ENCODE measurements at regions not wholly inside any gene's neighbourhood (a gene's known extent, or its start where the extent isn't known, plus 50 kb on each side); places are given as distances from the start of the nearest gene placed in this dataset.

GRCh38 chr12:5096241-5096924 lies 52.7 kb downstream of the KCNA5 start:
- no peak for DNase-seq
- Mint-ChIP-seq H3K4me1 (no peaks in the 10 kb centered on the region), H3K27ac (no peak overlapping the region), H3K9me3 (no peaks in the 10 kb centered on the region), H3K36me3 (no peaks in the 10 kb centered on the region), H3K27me3 (peaks cover 18 to 19% of the 10 kb centered on the region in 2 donors), H3K4me3 (no peak overlapping the region)
- WGBS (ENCODE audit: insufficient coverage), result 84% methylated on average over 7 of the region's 8 CpGs
- CTCF ChIA-PET, result no interaction called here
- Histone ChIP-seq H3K27ac (ENCODE audit: low read length) (no peak overlapping the region), H3K27me3 (replicated peaks in 1 of 2; ENCODE audit: control insufficient read depth in 2 of 2, extremely low read depth in 1 of 2, insufficient read depth in 2 of 2, low read length in 1 of 2) (peaks cover 0 to 3% of the 10 kb centered on the region in 2 experiments), H3K36me3 (ENCODE audit: control insufficient read depth in 2 of 2, extremely low read depth in 1 of 2, insufficient read depth in 1 of 2, low read length in 1 of 2) (no peaks in the 10 kb centered on the region), H3K9me3 (no peaks in the 10 kb centered on the region), H3K4me1 (ENCODE audit: control insufficient read depth in 1 of 2, extremely low read depth in 1 of 2, insufficient read depth in 2 of 2, low read length in 2 of 2) (no peaks in the 10 kb centered on the region), H3K4me3 (ENCODE audit: control insufficient read depth in 1 of 2, extremely low read depth in 1 of 2, low read length in 1 of 2) (no peak overlapping the region)
- ATAC-seq (replicated peaks in 1 of 4), result no peak
- POLR2A ChIA-PET, result no interaction called here

DNA sequence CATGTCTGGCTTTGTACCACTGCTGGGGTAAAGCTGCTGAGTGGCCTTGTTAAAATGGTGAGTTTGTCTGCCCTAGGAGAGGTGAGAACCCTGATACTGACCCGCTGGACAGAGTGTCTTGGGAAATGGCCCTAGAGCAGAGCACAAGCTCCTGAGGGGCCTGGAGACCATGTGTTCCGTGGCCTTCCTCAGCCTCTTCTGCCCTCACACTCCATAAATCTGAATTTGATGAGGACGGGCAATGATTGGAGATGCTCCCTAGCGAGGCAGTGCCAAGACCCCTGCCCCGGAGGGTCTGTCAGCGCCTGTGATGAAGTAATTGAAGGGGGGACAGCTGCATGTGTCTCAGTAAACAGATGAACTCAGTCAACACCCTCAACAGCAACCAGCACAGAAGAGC lies 54.1 kb downstream of the KCNA5 start:
- Histone ChIP-seq H3K4me3 (ENCODE audit: control insufficient read depth in 1 of 2, extremely low read depth in 1 of 2, low read length in 1 of 2) (no peak overlapping the region), H3K27me3 (replicated peaks in 1 of 2; ENCODE audit: control insufficient read depth in 2 of 2, extremely low read depth in 1 of 2, insufficient read depth in 2 of 2, low read length in 1 of 2) (peaks cover 0 to 6% of the 10 kb centered on the region in 2 experiments), H3K4me1 (ENCODE audit: control insufficient read depth in 1 of 2, extremely low read depth in 1 of 2, insufficient read depth in 2 of 2, low read length in 2 of 2) (no peaks in the 10 kb centered on the region), H3K27ac (ENCODE audit: low read length) (no peak overlapping the region), H3K9me3 (no peaks in the 10 kb centered on the region), H3K36me3 (ENCODE audit: control insufficient read depth in 2 of 2, extremely low read depth in 1 of 2, insufficient read depth in 1 of 2, low read length in 1 of 2) (no peaks in the 10 kb centered on the region)
- DNase-seq (no peak), ATAC-seq (replicated peaks in 1 of 4) (no peak)
- POLR2A ChIA-PET, result no interaction called here
- Mint-ChIP-seq H3K4me1 (no peaks in the 10 kb centered on the region), H3K9me3 (no peaks in the 10 kb centered on the region), H3K4me3 (no peak overlapping the region), H3K27ac (no peak overlapping the region), H3K36me3 (no peaks in the 10 kb centered on the region), H3K27me3 (peaks cover 17 to 20% of the 10 kb centered on the region in 2 donors)
- CTCF ChIA-PET, result no interaction called here
- WGBS (ENCODE audit: insufficient coverage), result no CpG with 5 or more reads among the region's 6 CpGs

- H3K4me1 ChIP-seq (ENCODE audit: control insufficient read depth in 1 of 2, extremely low read depth in 1 of 2, insufficient read depth in 2 of 2, low read length in 2 of 2), result no peaks in the 10 kb centered on the region
- no peak for DNase-seq
- 91% methylated on average over 13 of the region's 13 CpGs for WGBS (ENCODE audit: insufficient coverage)
- POLR2A ChIA-PET, result no interaction called here
- no peaks in the 10 kb centered on the region for H3K36me3 Mint-ChIP-seq
- no peaks in the 10 kb centered on the region for H3K36me3 ChIP-seq (ENCODE audit: control insufficient read depth in 2 of 2, extremely low read depth in 1 of 2, insufficient read depth in 1 of 2, low read length in 1 of 2)
- peaks cover 16 to 17% of the 10 kb centered on the region in 2 donors for H3K27me3 Mint-ChIP-seq
- no peaks in the 10 kb centered on the region for H3K4me1 Mint-ChIP-seq
- H3K9me3 ChIP-seq, result no peaks in the 10 kb centered on the region
- CTCF ChIA-PET, result no interaction called here
- no peak overlapping the region for H3K27ac ChIP-seq (ENCODE audit: low read length)
- no peak for ATAC-seq (replicated peaks in 1 of 4)
- H3K4me3 ChIP-seq (ENCODE audit: control insufficient read depth in 1 of 2, extremely low read depth in 1 of 2, low read length in 1 of 2), result no peak overlapping the region
- H3K27me3 ChIP-seq (replicated peaks in 1 of 2; ENCODE audit: control insufficient read depth in 2 of 2, extremely low read depth in 1 of 2, insufficient read depth in 2 of 2, low read length in 1 of 2), result peaks cover 0 to 6% of the 10 kb centered on the region in 2 experiments
- H3K9me3 Mint-ChIP-seq, result no peaks in the 10 kb centered on the region
- H3K27ac Mint-ChIP-seq, result no peak overlapping the region
- H3K4me3 Mint-ChIP-seq, result no peak overlapping the region
Measured at GRCh38 chr12:5099136-5099535, 55.5 kb downstream of the KCNA5 start.

DNA sequence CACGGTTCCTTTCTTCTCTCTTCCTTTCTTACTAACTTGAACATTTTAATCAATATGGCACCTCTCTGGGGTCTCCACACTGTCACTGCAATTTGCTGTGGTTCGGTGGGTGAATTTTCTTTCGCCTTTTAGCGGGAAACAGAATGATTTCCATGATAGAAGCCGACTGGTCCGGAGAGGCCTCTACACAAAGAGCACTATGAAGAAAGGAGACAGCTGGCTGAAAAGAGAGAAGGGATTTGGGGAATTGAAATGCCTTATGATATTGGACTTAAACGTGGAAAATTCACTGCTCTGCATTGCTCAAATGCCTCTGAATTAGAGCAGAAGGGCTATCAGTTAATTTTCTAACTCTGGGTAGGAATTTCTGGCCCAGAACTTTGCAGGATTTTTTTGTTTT lies 55.9 kb downstream of the KCNA5 start:
- ChIA-PET POLR2A (no interaction called here), CTCF (no interaction called here)
- Histone ChIP-seq H3K27ac (ENCODE audit: low read length) (no peak overlapping the region), H3K27me3 (replicated peaks in 1 of 2; ENCODE audit: control insufficient read depth in 2 of 2, extremely low read depth in 1 of 2, insufficient read depth in 2 of 2, low read length in 1 of 2) (peaks cover 0 to 6% of the 10 kb centered on the region in 2 experiments), H3K4me3 (ENCODE audit: control insufficient read depth in 1 of 2, extremely low read depth in 1 of 2, low read length in 1 of 2) (no peak overlapping the region), H3K4me1 (ENCODE audit: control insufficient read depth in 1 of 2, extremely low read depth in 1 of 2, insufficient read depth in 2 of 2, low read length in 2 of 2) (no peaks in the 10 kb centered on the region), H3K36me3 (ENCODE audit: control insufficient read depth in 2 of 2, extremely low read depth in 1 of 2, insufficient read depth in 1 of 2, low read length in 1 of 2) (no peaks in the 10 kb centered on the region), H3K9me3 (no peaks in the 10 kb centered on the region)
- peaks cover 17% of the 10 kb centered on the region in 2 donors for H3K27me3 Mint-ChIP-seq
- H3K4me1 Mint-ChIP-seq, result no peaks in the 10 kb centered on the region
- ATAC-seq (replicated peaks in 1 of 4) (no peak), DNase-seq (no peak)
- H3K27ac Mint-ChIP-seq, result no peak overlapping the region
- no peaks in the 10 kb centered on the region for H3K9me3 Mint-ChIP-seq
- H3K36me3 Mint-ChIP-seq, result no peaks in the 10 kb centered on the region
- WGBS (ENCODE audit: insufficient coverage), result 82% methylated on average over 7 of the region's 7 CpGs
- H3K4me3 Mint-ChIP-seq, result no peak overlapping the region

- Histone ChIP-seq H3K36me3 (ENCODE audit: control insufficient read depth in 2 of 2, extremely low read depth in 1 of 2, insufficient read depth in 1 of 2, low read length in 1 of 2) (no peaks in the 10 kb centered on the region), H3K27ac (ENCODE audit: low read length) (no peak overlapping the region), H3K9me3 (no peaks in the 10 kb centered on the region), H3K4me3 (ENCODE audit: control insufficient read depth in 1 of 2, extremely low read depth in 1 of 2, low read length in 1 of 2) (no peak overlapping the region), H3K27me3 (replicated peaks in 1 of 2; ENCODE audit: control insufficient read depth in 2 of 2, extremely low read depth in 1 of 2, insufficient read depth in 2 of 2, low read length in 1 of 2) (peaks cover 0 to 3% of the 10 kb centered on the region in 2 experiments), H3K4me1 (ENCODE audit: control insufficient read depth in 1 of 2, extremely low read depth in 1 of 2, insufficient read depth in 2 of 2, low read length in 2 of 2) (no peaks in the 10 kb centered on the region)
- 92% methylated on average over 2 of the region's 3 CpGs for WGBS (ENCODE audit: insufficient coverage)
- H3K4me3 Mint-ChIP-seq, result no peak overlapping the region
- ATAC-seq (replicated peaks in 1 of 4), result no peak
- POLR2A ChIA-PET, result no interaction called here
- H3K4me1 Mint-ChIP-seq, result no peaks in the 10 kb centered on the region
- CTCF ChIA-PET, result no interaction called here
- H3K27ac Mint-ChIP-seq, result no peak overlapping the region
- H3K27me3 Mint-ChIP-seq, result peaks cover 8 to 24% of the 10 kb centered on the region in 2 donors
- H3K9me3 Mint-ChIP-seq, result peaks cover 0 to 6% (median 0%) of the 10 kb centered on the region in 3 donors
- no peak for DNase-seq
- H3K36me3 Mint-ChIP-seq, result no peaks in the 10 kb centered on the region
Measured at GRCh38 chr12:5101686-5102085, 58.0 kb downstream of the KCNA5 start.

DNA sequence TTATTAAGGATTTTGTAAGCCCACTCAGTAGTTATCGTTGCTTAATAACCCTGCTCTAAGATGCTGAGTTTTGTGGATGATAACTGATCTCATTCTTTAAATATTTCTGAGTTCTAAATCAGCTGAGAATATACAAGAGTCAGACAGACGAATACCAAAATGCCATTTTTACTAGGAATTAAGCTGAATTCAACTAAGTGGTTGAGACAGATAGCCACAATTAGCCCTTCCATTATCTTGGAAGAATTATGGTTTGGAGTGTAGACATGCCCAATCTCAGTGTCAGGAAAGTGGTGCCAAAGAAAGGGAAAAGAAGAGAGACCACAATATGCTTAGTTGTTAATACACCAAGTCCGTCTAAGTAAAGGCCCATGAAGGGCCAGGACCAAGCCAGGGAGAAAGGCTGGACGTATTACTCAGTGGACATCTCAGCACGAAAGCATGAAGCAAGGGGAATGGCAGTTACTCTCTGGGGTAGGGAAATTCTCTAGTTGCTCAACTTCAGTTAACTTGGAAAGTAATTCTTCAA lies 58.6 kb downstream of the KCNA5 start:
- Histone ChIP-seq H3K9me3 (no peaks in the 10 kb centered on the region), H3K27me3 (replicated peaks in 1 of 2; ENCODE audit: control insufficient read depth in 2 of 2, extremely low read depth in 1 of 2, insufficient read depth in 2 of 2, low read length in 1 of 2) (peaks cover 0 to 3% of the 10 kb centered on the region in 2 experiments), H3K36me3 (ENCODE audit: control insufficient read depth in 2 of 2, extremely low read depth in 1 of 2, insufficient read depth in 1 of 2, low read length in 1 of 2) (no peaks in the 10 kb centered on the region), H3K4me3 (ENCODE audit: control insufficient read depth in 1 of 2, extremely low read depth in 1 of 2, low read length in 1 of 2) (no peak overlapping the region), H3K4me1 (ENCODE audit: control insufficient read depth in 1 of 2, extremely low read depth in 1 of 2, insufficient read depth in 2 of 2, low read length in 2 of 2) (no peaks in the 10 kb centered on the region), H3K27ac (ENCODE audit: low read length) (no peak overlapping the region)
- ChIA-PET POLR2A (no interaction called here), CTCF (no interaction called here)
- Mint-ChIP-seq H3K36me3 (no peaks in the 10 kb centered on the region), H3K4me3 (no peak overlapping the region), H3K27me3 (peaks cover 10 to 22% of the 10 kb centered on the region in 2 donors), H3K4me1 (no peaks in the 10 kb centered on the region), H3K9me3 (peaks cover 0 to 6% (median 0%) of the 10 kb centered on the region in 3 donors), H3K27ac (no peak overlapping the region)
- WGBS (ENCODE audit: insufficient coverage), result 80% methylated on average over 1 of the region's 5 CpGs
- DNase-seq (no peak), ATAC-seq (replicated peaks in 1 of 4) (no peak)
